LoVo (cell line): ENCODE measurements at regions not wholly inside any gene's neighbourhood (a gene's known extent, or its start where the extent isn't known, plus 50 kb on each side); places are given as distances from the start of the nearest gene placed in this dataset.
"Not testable (repeated sequence)": the region's sequence is repeated elsewhere in the genome, so short reads cannot be mapped to it uniquely, and the experiment has no call there.

ENCODE experiments used
- DNase-seq: peaks from one replicate; pipeline ENCODE4 v3.0.0-alpha.2; 2016; ENCODE audit warnings: low spot score

DNA sequence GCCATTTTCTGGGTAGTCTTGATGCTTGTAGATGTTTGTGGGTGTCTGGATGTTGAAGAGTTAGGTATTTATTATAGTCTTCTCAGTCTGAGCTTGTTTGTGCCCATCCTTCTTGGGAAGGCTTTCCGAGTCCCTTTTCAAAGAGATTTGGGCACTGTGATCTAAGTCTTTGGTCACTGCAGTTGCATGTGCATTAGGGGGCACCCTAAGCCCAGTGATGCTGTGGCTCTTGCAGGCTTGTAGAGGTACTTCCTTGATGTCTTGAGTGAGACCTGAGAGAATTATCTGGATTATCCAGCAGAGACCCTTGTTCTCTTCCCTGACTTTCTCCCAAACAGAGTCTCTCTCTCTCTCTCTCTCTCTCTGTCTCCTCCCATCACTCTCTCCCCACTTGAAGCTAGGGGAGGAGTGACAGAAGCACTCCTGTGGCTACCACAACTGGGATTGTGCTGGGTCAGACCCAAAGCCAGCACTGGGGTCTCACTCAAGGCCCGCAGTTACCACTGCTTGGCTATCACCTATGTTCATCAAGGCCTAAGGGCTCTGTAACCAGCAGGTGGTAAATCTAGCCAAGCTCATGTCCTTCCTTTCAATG lies 68.5 kb downstream of the TMCO5A start:
- DNase-seq = peak; percentile 60

DNA sequence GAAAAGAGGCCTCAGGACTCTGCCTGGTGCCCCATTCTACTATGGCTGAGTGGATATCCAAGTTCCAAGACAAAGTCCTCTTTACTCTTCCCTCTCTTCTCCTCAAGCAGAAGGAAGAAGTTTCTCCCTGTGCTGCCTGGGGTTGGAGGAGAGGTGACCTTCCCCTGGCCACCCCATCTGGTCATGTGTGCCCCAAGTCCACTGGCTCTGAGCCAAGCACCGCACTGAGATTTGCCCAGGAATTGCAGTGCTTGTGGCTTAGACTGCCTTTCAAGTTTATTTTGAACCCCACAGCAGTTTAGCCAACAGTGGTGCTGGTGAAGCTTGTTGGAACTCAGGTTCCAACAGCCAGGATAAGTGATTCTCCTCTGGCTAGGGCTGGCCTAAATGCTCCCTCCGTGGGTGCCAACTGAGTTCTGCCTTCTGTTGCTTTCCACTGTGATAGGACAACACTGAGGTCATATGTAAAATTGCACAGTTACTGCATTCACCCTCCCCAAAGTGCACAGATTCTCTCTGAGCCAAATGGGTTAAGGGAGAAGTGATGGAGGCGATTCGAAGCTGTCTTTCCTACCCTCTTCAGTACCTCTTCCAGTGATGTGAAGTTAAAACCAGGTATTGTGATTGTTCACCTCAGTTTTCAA lies 69.9 kb downstream of the TMCO5A start:
- no peak for DNase-seq

DNA sequence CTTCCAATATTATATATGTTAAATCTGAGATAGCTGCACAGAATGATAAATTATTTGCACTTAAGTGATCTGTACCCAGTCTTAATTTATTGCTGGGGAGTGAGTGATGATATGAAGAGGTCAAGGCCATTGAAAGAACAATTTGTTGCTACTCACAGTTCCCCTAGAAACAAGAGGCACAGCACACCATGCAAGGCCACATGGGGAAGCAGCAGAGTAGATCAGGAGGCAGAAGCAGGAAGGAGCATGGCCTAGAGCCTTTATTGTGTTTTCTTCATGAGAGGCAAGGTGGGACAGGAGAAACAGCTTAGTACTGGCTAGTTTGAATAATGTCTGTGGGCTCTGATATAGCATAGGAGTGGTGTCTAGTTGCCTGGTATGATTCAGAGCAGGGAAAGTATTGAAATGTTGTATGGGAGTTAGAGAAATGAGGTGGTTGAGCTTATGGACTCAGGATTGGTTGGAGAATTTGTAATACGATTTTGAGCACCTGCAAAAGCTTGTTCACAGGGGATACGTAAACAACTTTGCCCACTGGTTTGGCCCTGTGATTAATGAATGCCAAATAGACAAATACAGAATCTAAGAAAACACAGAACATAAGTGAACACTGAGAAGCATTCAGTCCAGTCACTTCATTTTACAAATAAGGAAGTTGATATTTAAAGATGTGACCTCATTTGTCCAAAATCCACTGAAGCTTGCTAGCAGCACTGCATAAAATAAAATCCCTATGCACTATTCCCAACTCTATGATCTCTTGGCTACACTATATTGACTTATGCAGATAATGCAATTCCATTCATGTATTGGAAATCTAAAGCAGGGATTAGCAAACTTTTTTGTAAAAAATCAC lies 71.7 kb downstream of the TMCO5A start:
- DNase-seq = no peak

DNA sequence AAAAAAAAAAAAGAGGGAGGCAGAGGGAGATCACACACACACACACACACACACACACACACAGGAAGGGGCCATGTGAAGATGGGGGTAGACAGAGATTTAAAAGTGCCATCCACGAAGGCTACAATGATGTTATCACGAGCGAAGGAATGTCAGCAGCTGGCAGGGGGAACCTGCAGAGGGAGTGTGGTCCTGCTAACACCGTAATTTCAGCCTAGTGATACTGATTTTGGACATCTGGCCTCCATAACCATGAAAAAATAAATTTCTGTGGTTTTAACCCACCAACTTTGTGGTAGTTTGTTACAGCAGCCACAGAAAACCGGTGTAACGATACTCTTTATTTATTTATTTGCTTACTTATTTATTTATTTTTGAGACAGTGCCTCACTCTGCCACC lies 76.0 kb downstream of the TMCO5A start:
- DNase-seq = no peak

DNA sequence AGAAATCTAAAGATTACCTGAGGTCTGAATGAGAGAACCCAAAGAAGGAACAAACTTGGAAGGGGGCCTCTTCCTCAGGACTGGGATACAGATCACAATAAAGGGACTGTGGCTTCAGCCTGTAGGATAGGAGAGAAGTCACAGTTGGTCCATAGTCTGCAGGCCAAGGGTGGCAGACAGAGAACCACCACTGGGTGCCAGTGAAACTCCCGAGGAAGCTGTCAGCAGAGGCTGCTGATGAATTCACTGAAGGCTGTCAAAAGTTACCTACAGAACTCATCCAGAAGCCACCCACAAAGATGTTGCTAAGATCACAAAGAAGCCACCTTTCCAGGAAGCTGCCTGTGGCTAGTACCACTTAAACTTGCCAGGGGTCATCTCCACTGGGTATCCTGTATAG lies 78.5 kb downstream of the TMCO5A start:
- no peak for DNase-seq

DNA sequence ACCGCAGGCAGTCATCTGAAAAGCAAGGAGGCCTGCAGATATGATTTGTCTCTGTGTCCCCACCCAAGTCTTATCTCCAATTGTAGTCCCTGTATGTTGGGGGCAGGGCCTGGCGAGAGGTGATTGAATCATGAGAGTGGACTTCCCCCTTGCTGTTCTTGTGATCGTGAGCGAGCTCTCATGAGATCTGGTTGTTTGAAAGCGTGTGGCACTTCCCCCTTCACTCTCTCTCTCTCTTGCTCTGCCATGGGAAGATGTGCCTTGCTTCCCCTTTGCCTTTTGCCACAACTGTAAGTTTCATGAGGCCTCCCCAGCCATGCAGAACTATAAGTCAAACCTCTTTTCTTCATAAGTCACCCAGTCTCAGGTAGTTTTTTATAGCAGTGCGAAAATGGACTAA lies 83.3 kb downstream of the TMCO5A start:
- DNase-seq = no peak

DNA sequence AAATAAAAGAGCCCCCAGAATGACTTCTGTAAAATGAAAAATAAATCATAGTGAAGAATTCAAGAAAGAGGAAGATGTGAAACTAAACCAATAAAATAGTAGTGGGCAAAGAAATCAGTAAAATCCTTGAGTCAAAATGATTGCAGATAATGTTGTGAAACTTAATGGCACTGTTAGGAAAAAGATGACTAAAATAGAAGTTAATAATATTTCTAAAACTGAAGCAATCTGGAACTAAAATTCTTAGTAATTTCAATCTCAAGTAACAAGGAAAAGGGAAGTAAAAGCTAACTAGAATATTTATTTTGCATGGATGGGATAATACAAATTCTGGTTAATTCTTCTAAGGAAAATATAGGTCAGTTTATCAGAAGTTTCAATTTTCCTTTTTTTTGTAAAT lies 84.6 kb downstream of the TMCO5A start:
- DNase-seq = no peak

DNA sequence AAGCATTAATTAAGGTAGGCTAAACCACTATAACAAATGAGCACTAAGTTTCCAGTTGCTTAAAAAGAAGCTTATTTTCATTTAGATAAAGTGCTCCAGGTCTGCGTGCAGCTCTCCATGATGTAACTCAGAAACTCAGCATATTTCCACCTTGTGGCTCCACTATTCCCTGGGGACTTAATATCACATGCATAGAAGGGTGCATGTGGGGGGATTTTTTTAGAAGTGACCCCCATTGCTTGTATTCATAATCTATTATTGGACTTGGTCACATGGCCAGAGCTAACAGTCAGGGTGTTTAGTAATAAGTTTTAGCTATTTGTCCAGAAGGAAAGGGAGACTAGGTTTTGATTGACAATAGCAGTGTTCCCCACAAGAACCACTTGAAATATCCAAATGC lies 86.8 kb downstream of the TMCO5A start:
- no peak for DNase-seq

DNA sequence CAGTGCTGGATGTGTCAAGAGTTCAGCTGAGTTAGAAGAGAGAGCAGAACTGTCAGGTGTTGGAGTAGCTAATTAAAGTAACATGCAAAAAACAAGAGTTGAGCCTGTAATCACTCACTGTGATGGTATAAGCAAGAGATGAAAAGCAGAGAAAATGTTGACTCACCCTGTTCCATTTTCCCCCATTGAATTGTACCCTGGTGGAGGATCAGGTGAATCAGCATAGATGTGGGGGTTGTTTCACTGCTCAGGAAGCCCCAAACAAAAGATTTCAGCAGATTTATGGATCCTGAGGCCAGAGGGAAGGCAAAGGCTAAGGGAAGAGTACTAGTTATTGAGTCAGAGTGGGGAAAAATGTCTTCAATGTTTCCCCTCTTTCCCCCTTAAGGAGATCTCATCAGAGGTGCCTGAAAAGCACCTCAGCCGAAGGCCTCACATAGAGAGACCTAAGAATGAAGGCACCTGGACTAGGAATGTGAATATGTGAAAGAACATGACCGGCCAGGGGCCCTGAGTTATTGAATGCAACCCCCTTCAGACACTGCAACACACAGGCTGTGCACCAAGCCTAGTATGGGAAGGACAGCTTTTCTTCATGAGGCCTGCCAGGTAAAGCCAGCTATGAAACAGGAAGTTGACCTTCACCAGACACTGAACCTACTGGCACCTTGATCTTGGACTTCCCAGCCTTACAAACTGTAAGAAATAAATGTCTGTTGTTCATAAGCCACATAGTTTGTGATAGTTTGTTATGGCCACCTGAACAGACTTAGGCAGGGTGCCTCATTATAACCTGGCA lies 90.1 kb downstream of the TMCO5A start:
- no peak for DNase-seq

DNA sequence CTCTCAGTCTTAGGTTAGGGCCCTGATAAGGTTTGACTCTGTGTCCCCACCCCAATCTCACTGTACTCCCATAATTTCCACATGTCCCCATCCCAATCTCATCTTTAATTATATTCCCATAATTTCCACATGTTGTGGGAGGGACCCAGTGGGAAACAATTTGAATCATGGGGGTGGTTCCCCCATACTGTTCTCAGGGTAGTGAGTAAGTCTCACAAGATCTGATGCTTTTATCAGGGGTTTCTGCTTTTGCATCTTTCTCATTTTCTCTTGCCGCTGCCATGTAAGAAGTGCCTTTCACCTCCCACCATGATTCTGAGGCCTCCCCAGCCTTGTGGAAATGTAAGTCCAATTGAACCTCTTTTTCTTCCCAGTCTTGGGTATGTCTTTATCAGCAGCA lies 91.2 kb downstream of the TMCO5A start:
- not testable (repeated sequence) for DNase-seq

DNA sequence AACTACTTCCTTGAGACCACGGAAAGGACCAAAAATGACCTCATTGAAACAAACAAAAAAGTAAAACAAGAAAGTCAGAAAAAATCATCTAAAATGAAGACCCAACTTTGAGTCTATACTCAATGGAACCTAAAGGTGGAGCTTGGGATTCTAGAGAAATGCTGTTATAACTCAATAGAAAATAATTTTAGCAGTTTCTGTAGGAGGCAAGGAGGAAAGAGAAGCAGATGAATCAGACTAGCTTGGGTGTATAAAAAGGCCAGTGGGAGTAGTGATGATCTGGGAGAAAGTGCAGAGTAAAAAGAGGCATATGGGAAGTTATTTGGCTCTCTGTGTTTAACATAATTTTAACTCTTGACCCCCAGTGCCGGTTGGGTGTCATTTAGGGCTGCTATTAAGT lies 94.4 kb downstream of the TMCO5A start:
- no peak for DNase-seq

DNA sequence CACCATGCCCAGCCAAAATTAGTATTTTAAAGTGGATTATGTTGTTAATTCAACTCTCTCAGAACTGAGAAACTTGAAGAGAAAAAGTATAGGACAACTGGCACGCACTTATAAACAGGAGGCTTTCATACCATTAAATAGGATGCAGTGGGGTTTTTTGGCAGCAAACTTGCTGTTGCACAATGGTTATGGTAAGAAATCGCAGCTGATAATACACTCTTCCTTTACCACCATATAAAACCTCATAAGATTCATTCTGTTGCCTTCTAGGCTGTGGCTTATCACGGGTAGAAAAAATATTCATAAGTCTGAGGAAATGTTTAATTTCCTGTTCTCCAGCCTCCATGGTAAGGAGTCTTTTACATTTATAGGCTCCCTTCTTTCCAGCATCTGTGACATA lies 95.3 kb downstream of the TMCO5A start:
- DNase-seq = no peak

DNA sequence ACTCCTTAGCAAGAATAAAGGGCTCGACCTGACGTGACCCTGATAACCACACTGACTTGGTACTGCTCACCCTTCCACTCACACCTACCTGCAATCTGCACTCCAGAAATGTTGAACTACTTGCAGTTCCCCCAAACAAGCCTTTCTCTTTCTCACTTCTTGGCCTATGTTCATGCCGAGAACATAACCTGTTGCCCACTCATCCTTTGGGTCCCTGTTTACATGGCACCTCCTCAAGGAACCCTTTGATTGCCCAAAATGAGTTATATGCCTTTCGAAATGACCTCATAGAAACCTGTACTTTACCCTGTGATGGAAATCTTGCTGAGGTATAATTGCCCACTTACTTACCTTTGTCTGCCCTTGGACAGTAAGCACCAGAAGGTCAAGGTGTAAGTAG lies 96.2 kb downstream of the TMCO5A start:
- no peak for DNase-seq

DNA sequence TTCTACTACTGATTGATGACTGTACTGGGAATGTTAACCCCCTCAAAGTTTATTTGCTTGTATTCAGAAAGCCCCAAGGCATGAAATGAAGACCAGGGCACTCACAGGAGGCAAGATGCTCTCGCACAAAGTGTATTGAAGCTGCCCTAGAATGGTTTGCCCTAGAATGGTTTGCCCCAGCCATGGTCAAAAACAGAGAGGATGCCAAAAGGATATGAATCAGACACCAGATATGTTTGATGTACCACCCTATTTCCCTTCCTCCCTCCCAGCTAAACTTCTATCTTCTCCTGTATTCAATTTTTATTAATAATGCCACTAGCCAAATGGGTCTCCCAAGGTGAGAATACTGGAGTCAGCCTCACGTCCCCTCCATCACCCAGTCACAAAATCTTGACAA lies 101.3 kb downstream of the TMCO5A start:
- DNase-seq = no peak

DNA sequence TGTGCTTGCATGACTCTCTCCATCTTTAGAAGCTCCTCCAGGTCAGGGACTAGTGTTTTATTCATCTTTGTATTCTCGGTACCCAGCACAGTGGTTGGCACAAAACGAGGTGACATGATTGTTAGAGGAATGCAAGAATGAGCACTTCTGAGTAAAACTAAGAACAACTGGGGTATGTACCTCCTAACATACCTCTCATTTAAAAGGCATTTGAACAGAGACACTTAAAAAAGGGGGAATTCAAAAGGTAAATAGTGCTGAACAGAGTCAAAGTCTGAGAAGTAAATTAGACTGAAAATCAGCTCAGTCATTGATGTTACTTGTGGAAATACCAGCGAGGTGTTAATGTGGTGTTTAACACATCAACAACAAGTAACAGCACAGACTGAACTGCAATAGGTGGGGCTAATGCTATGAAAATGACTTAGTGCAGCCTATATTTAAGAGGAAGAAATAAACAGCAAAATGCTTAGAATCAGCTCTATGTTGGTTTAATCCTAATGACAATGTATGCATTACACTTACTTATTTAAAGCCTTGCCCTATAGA lies 102.4 kb downstream of the TMCO5A start:
- no peak for DNase-seq

DNA sequence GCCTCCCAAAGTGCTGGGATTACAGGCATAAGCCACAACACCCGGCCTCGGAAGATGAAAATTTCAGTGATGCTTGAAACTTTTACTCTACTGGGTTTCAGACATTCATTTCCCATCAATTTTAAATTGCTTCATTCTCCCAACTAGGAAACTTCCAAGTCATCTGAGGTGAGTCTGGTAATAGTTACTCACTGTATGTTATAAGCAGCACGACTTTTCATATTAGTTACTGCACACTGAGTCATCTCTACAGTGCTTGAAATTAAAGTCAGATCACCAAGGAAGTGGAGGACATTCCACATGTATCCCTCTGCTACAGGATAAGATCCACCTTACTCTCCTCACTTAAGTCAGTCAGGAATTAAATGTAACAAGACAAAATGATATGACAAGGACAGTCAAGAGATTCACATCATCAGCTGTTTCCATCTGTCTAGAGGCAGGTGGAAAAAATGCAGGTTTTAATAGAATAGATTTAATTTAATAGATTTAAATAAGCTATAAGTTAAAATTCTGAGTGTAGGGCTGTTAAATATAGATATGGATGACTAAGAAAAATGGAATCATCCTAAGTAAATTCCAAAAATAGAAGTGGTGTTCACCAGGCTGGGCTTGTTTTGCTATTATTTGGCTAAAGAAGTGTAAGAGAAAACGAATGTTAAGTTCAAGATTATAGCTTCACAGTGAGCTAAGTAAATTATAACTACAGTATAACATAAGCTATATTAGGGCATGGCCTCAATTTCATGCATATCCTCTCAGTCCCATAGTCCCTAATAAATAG lies 104.4 kb downstream of the TMCO5A start:
- DNase-seq = no peak

DNA sequence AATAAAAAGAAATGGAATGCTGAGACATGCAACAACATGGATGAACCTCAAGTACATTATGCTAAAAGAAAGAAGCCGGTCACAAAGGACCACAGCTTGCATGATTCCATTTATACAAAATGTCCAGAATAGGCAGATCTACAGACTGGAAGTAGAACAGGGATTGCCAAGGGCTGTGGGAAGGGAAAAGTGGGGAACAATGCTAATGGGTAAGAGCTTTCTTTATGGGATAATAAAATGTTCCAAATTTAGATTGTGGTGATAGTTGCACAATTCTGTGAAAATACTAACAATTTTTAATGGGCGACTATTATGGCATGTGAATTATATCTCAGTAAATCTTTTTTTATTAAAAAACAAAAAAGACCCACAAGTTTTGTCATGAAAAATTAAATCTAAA lies 106.2 kb downstream of the TMCO5A start:
- no peak for DNase-seq

DNA sequence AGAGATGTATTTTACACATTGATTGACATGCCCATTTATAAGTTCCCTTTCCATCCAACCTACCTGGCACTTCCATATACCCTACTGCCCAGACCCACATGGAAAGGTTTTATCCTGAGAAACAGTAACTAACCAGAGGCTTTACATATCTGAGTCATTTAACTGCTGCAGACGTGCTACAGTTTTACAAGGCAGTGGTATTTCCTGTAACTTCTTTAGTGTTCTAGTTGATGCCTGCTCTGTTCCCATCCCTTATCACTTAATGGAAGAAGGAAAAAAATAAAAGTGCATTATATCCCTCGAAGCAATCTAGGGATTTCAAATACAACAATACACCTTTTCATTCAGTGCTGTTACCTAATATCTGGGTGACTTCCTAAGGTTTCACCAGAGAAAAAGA lies 107.1 kb downstream of the TMCO5A start:
- peak; percentile 50 for DNase-seq

DNA sequence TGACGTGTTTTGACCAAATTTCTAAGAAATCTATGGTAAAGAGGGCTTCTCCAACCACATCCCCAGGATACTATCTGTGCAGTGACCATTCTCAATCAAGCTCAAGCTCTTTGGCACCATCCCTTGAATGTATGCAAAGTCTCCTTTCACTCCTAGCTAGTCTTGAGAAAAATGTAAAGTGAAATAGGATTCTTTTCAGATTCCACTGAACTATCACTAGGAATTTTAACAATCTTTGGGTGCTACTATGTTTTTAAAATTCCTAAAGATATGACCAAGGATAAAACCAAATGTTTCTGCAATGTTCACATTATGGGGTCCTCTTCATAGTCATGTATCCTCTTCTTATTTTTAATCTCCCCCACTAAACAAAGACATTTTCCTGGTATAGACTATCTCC lies 107.8 kb downstream of the TMCO5A start:
- no peak for DNase-seq

DNA sequence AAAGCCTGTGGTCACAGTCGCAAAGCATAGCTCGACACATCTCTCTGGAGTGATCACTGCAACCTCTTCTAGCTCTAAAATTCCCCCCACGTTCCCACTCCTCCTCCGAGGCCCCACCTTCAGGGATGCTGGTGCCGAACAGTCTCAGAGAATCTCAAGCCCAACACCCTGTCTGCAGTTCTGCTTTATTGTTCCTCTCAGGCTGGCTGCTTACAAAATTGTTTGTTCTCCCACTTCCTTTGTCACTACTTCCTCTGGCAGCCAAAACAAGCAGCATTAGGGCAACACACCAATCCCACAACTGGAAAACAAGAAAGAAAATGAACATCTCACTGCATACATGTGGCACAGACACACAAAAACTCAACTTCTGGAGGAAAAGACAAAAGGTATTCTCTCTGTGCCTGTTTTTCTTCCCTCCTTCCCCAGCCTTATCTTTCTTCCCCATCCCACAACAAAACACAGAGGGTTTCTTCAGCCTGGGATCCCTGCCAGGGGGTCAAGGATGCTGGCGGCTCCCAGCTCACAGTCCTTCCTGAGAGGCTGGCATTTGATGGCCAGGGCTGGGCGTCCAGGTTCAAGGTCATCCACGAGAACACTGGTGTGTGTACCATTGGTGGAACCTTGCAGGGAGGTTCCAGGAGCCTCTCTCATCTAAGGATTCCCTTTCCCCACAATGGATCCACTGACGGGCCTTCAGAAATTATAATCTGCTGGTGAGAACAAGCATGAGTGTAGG lies 108.4 kb downstream of the TMCO5A start:
- no peak for DNase-seq
